AG10803 (cell line): ENCODE measurements at regions not wholly inside any gene's neighbourhood (a gene's known extent, or its start where the extent isn't known, plus 50 kb on each side); places are given as distances from the start of the nearest gene placed in this dataset.
A peak's percentile ranks its signal among the peaks of the same experiment; 100 is the strongest.

Experiments
- DNase-seq: peaks from one replicate; pipeline ENCODE4 v3.0.0; 2010; ENCODE audit warnings: low read depth
- H3K4me3 ChIP-seq: 2 replicates; pipeline ENCODE4 v1.5.1; 2011; ENCODE audit warnings: mild to moderate bottlenecking, low read length, control low read depth
- CTCF ChIP-seq: conservative IDR thresholded peaks from 2 replicates; pipeline ENCODE4 v1.5.1; 2011; ENCODE audit warnings: mild to moderate bottlenecking, low read length, control low read depth, inconsistent platforms

DNA sequence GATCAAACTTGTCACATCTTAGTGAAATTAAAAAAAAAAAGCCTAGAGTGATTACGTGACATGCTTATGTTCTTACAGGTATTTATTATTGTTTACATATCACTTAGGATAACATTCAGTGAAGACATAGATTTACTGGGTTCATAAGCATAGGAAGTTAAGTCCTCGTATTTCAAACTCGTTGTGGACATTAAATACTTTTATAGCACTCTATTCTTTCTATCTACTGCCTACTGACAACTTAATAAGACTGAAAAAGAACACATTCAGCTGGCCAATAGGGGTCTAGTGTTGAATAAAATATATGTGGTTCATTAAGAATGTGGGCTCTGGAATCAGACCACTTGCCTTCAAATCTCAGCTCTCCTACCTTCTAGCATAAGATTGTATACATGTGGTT, 1927.4 kb downstream of the PCDH9 start:
- H3K4me3 ChIP-seq = no peak overlapping the region
- DNase-seq = no peak
- no peak for TF ChIP-seq CTCF

GRCh38 chr13:65301506-65301905, 1928.6 kb downstream of the PCDH9 start:
- TF ChIP-seq CTCF = no peak
- no peak for DNase-seq
- H3K4me3 ChIP-seq = no peak overlapping the region

GRCh38 chr13:65300220-65300619, 1929.9 kb downstream of the PCDH9 start:
- TF ChIP-seq CTCF = no peak
- no peak overlapping the region for H3K4me3 ChIP-seq
- DNase-seq = no peak

DNA sequence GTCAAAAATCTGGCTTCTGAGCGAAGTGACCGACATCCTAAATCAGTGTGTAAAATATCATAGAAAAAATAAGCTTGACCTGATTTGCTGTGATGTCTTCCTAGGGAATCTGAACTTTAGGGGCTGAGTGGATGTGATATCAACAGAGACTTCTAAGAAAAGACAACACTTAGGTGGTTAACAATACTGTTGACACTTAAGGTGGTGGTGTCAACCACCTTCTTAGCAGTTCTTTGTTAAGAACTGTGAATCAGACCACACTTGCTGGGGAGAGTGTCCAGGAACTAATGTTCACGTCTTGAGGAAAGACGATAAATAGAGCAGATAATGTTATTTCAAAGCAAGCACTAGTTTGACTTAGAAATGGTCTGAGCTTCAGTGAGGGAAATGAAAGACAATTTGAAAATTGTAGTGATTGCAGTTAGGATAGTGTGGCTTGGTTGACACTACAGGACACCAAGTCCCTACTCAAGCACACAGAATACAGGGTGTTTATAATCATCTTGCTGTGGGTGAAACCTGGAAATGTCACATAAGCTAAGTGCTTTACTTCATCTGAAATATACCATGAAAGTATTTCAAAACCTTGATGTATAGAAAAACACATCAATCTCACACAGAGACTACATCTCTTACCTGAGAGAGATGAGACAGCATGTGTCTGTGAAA, 1936.5 kb downstream of the PCDH9 start:
- DNase-seq = no peak
- TF ChIP-seq CTCF = no peak
- H3K4me3 ChIP-seq = no peak overlapping the region

- no peak overlapping the region for H3K4me3 ChIP-seq
- no peak for TF ChIP-seq CTCF
- peak; percentile 16 for DNase-seq
Observed at GRCh38 chr13:65292488-65292901, 1937.6 kb downstream of the PCDH9 start.

GRCh38 chr13:65287405-65287804, 1942.7 kb downstream of the PCDH9 start:
- no peak overlapping the region for H3K4me3 ChIP-seq
- no peak for DNase-seq
- no peak for TF ChIP-seq CTCF

GRCh38 chr13:65275838-65276630, 1954.1 kb downstream of the PCDH9 start:
- H3K4me3 ChIP-seq = no peak overlapping the region
- no peak for DNase-seq
- no peak for TF ChIP-seq CTCF
